Memory B cell (primary cell): ENCODE measurements at regions not wholly inside any gene's neighbourhood (a gene's known extent, or its start where the extent isn't known, plus 50 kb on each side); places are given as distances from the start of the nearest gene placed in this dataset.
A peak's percentile ranks its signal among the peaks of the same experiment; 100 is the strongest.

Experiments
- ATAC-seq: fragments of 150-1000 bp; cut with Tn5 transposase; 2 replicates; pipeline ENCODE4 v1.10.0; 2021; ENCODE audit warnings: low read depth, mild to moderate bottlenecking, moderate library complexity
- DNase-seq, 2 donors: peaks; one replicate each; pipeline ENCODE4 v3.0.0; 2022; ENCODE audit warnings: low spot score in 2 of 2
- H3K27ac Mint-ChIP-seq: one replicate; pipeline ENCODE4 v1.8.0; 2022; ENCODE audit warnings: mild to moderate bottlenecking, moderate library complexity, mixed read lengths
- H3K27me3 Mint-ChIP-seq: one replicate; pipeline ENCODE4 v1.8.0; 2022; ENCODE audit warnings: mixed read lengths
- H3K36me3 Mint-ChIP-seq: one replicate; pipeline ENCODE4 v1.8.0; 2022; ENCODE audit warnings: mild to moderate bottlenecking, mixed read lengths
- H3K4me1 Mint-ChIP-seq: one replicate; pipeline ENCODE4 v1.8.0; 2022; ENCODE audit warnings: mixed read lengths
- H3K4me3 Mint-ChIP-seq: one replicate; pipeline ENCODE4 v1.8.0; 2022; ENCODE audit warnings: mild to moderate bottlenecking, moderate library complexity, mixed read lengths
- H3K9me3 Mint-ChIP-seq: one replicate; pipeline ENCODE4 v1.8.0; 2022; ENCODE audit warnings: mixed read lengths

DNA sequence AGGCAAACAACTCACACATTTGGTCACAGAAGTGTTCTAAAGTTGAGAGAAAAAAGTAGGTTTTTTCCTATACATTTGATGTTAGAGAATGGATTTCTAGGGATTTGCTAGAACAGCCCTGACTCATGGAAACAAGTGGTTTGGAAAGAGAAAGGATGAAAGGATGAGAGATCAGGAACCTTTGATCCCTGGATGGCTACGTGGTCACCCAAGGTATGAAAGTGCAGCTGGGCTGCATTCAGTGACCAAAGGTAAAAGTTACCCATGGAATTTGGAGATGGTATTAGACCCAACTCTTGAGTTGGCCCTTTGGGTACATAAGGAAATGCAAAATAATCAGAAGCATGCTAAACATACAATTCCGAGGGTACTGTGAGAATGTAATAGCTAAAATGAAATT is 61.3 kb upstream of the SPIN1 start:
- H3K27ac Mint-ChIP-seq, result no peak overlapping the region
- no peak overlapping the region for H3K4me3 Mint-ChIP-seq
- no peak for DNase-seq
- H3K4me1 Mint-ChIP-seq, result peaks cover 4% of the 10 kb centered on the region
- H3K36me3 Mint-ChIP-seq, result no peaks in the 10 kb centered on the region
- peaks cover 6% of the 10 kb centered on the region for H3K9me3 Mint-ChIP-seq
- H3K27me3 Mint-ChIP-seq, result peaks cover 15% of the 10 kb centered on the region
- ATAC-seq, result no peak

DNA sequence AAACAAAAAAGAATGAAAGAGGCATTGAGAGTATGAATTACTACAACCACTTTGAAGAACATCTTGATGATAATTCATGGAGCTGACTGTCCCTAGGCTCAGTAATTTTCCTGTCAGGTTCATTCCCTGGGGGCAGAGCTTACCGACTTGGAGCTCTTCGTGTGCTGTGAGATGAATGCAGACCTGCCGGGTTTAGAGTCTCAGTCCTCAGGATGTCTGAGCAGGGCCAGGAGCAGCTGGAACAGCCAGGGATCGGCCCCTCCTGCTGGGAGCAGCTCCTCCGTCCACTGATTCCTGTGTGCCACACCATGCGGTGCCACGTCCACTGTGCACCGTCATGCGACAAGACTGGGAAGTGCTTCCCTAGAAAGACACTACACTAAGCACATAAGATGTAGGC is 62.2 kb upstream of the SPIN1 start:
- Mint-ChIP-seq H3K4me3 (no peak overlapping the region), H3K27ac (no peak overlapping the region), H3K4me1 (peaks cover 4% of the 10 kb centered on the region), H3K9me3 (peaks cover 6% of the 10 kb centered on the region), H3K27me3 (peaks cover 15% of the 10 kb centered on the region), H3K36me3 (no peaks in the 10 kb centered on the region)
- ATAC-seq, result no peak
- DNase-seq, result no peak

DNA sequence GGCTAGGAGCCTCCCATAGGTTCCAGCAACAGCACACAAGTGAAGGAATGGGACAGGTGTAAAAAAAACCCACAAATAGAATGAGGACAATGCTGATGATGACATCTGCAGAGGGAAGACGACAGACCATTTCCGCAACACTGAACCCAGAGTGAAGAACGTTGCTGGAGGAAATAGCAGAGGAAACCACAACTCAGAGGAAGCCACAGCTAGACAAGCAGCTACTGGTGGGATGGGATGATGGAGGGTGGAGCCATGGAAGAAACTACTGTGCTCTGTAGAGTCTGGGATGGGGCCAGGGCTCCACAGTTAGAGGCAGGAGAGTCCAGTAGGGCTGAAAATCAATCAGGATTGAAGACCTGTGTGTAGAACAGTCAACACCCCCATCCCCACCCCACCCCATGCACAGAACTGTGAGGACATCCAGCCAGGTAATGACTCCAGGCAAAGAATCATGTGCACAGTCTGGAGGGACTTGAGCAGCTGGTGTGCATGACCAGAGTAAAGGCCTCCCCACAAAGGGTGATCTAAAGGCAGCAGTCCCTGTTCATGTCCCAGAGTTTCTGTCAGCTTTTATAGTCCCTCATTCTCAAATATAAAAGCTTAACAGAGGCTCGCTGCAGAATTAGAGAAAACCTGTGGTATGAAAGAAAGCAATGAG is 65.2 kb upstream of the SPIN1 start:
- DNase-seq (no peak), ATAC-seq (peak; percentile 21)
- H3K4me1 Mint-ChIP-seq, result peaks cover 4% of the 10 kb centered on the region
- H3K36me3 Mint-ChIP-seq, result no peaks in the 10 kb centered on the region
- no peaks in the 10 kb centered on the region for H3K9me3 Mint-ChIP-seq
- no peak overlapping the region for H3K4me3 Mint-ChIP-seq
- no peak overlapping the region for H3K27ac Mint-ChIP-seq
- H3K27me3 Mint-ChIP-seq, result peaks cover 13% of the 10 kb centered on the region

DNA sequence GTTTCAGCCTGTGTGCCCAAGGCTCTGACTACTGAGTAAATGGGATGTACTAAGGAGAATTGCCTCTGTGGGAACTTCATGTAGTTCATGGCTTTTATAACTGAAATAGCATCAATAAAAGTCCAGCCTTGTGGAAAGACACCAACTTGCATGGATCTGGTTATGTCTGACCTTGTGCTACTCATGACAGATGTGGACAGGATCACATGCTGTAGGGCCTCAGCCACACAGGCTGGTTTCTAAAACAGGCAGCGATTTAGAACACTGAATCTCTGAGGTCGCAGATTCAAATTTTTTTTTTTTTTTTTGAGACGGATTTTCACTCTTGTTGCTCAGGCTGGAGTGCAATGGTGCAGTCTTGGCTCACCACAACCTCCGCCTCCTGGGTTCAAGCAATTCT is 66.5 kb upstream of the SPIN1 start:
- ATAC-seq, result no peak
- Mint-ChIP-seq H3K27ac (no peak overlapping the region), H3K4me1 (peaks cover 4% of the 10 kb centered on the region), H3K36me3 (no peaks in the 10 kb centered on the region), H3K27me3 (peaks cover 12% of the 10 kb centered on the region), H3K4me3 (no peak overlapping the region), H3K9me3 (no peaks in the 10 kb centered on the region)
- no peak for DNase-seq

GRCh38 chr9:88320748-88321415 is 67.4 kb upstream of the SPIN1 start:
- H3K4me3 Mint-ChIP-seq, result no peak overlapping the region
- H3K27me3 Mint-ChIP-seq, result peaks cover 10% of the 10 kb centered on the region
- no peak for ATAC-seq
- no peaks in the 10 kb centered on the region for H3K36me3 Mint-ChIP-seq
- H3K27ac Mint-ChIP-seq, result no peak overlapping the region
- peaks cover 4% of the 10 kb centered on the region for H3K4me1 Mint-ChIP-seq
- DNase-seq, result no peak
- H3K9me3 Mint-ChIP-seq, result no peaks in the 10 kb centered on the region

DNA sequence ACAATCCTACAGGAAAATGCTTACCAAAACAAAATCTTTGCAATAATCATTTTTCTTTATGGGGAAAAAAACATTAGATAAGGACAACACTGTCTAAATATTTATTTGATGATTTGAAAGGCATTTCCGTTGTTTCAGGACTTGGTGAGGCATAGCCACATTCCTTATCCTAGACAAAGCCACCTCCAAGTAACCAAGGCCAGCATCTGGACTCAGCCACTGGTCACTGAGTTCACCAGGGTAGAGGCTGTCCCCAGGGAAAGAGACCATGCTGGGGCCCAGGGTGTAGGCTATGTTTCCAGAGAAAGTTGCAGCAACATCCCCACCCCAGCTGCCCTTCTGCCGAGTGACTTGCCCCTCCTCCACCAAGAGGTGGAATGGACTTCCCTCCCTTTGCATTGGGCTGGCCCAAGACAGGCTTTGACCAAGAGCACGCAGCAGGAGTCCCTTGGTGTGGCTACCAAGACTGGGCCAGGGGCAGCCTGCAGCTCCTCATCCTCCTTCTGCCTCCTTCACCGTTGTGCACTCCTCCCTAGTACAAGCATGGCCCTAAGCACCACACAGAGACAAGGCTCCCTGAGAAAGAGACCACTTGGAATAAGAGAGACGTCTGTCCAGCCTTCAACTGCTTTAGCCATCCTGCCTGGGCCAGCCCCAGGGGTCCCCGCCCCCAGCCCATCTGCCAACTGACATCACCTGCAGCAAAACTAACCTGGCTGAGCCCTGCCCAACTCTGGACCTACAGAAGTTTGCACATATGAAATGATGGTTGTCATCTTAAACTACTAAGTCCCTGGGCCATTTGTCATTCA is 68.1 kb upstream of the SPIN1 start:
- DNase-seq, result no peak
- ATAC-seq, result no peak
- Mint-ChIP-seq H3K36me3 (no peaks in the 10 kb centered on the region), H3K4me1 (peaks cover 4% of the 10 kb centered on the region), H3K4me3 (no peak overlapping the region), H3K27ac (no peak overlapping the region), H3K9me3 (no peaks in the 10 kb centered on the region), H3K27me3 (peaks cover 8% of the 10 kb centered on the region)

DNA sequence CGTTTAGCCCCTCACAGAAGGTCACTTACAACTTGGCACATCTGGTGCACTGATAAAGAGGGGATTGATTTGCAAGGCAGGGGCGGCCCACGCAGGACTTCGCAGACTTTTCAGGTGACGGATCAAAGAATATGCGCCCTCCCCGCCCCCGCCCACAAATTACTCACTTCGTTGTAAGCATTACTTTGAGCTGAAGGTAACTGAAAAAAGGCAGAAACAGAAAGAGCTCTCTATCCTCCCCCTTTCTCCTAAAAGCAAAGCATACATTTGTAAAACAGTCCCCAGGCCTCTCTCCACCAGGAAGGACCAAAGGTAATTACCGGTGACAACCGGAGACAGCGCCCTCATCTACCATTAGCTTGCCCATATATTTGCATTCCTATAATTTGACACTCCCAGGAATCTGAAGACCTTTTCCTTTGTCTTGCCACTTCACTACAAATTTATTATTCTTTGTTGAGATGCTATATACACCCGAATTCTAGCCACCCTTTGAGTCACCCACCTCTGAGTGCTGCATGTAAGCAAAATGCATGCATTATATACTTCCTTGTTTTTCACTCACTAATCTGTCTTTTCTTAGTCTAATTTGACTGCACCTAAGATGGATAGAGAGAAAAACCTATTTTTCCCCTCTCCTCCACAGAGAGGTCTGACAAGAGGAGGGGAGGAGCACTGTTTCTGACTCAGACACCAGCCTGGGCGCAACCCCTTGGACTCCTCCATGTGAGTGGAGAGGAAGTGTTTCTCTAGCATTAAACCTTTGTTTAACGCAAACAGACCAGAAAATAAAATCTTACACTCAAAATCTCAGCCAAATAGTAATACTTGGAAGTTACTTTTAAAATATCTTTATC is 74.7 kb upstream of the SPIN1 start:
- no peak for DNase-seq
- Mint-ChIP-seq H3K36me3 (no peaks in the 10 kb centered on the region), H3K27me3 (peaks cover under 1% of the 10 kb centered on the region), H3K4me3 (no peak overlapping the region), H3K9me3 (no peaks in the 10 kb centered on the region), H3K4me1 (no peaks in the 10 kb centered on the region), H3K27ac (no peak overlapping the region)
- ATAC-seq, result no peak

GRCh38 chr9:88312517-88313103 is 75.6 kb upstream of the SPIN1 start:
- peaks cover 3% of the 10 kb centered on the region for H3K27me3 Mint-ChIP-seq
- no peak for ATAC-seq
- no peaks in the 10 kb centered on the region for H3K9me3 Mint-ChIP-seq

DNA sequence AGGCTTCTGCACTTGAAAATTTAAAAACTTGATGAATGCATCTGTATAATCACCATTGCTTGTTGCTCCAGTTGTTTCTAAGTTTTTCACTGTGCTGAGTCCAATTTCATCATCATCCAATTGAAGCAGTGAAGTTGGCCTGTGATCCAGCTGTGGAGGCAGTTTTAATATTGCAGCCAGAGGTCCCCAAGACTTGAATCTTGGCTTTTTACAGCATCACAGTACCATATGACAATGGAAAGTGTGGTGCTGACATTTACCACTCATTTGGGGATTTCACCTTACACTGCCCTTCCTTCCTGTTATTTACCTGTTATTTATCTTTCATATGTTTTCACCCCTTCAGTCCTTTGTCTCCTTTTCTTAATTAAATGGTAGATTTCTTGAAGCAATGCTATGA is 76.2 kb upstream of the SPIN1 start:
- Mint-ChIP-seq H3K4me1 (no peaks in the 10 kb centered on the region), H3K4me3 (no peak overlapping the region)
- no peak for ATAC-seq

More at GRCh38 chr9:88312517-88313103, 75.6 kb upstream of the SPIN1 start:
- Mint-ChIP-seq H3K36me3 (no peaks in the 10 kb centered on the region), H3K4me1 (no peaks in the 10 kb centered on the region), H3K27ac (no peak overlapping the region), H3K4me3 (no peak overlapping the region)
- no peak for DNase-seq

GRCh38 chr9:88310310-88310980 is 77.8 kb upstream of the SPIN1 start:
- H3K27me3 Mint-ChIP-seq, result peaks cover 8% of the 10 kb centered on the region
- H3K27ac Mint-ChIP-seq, result no peak overlapping the region
- no peak overlapping the region for H3K4me3 Mint-ChIP-seq
- H3K9me3 Mint-ChIP-seq, result no peaks in the 10 kb centered on the region
- DNase-seq (no peak), ATAC-seq (no peak)
- H3K4me1 Mint-ChIP-seq, result no peaks in the 10 kb centered on the region
- no peaks in the 10 kb centered on the region for H3K36me3 Mint-ChIP-seq

More for the DNA sequence above, 76.2 kb upstream of the SPIN1 start:
- no peak overlapping the region for H3K27ac Mint-ChIP-seq
- H3K9me3 Mint-ChIP-seq, result no peaks in the 10 kb centered on the region
- no peak for DNase-seq
- peaks cover 6% of the 10 kb centered on the region for H3K27me3 Mint-ChIP-seq
- H3K36me3 Mint-ChIP-seq, result no peaks in the 10 kb centered on the region

GRCh38 chr9:88308831-88309560 is 79.2 kb upstream of the SPIN1 start:
- H3K27ac Mint-ChIP-seq, result no peak overlapping the region
- H3K9me3 Mint-ChIP-seq, result no peaks in the 10 kb centered on the region
- ATAC-seq (no peak), DNase-seq (no peak)
- no peaks in the 10 kb centered on the region for H3K36me3 Mint-ChIP-seq
- H3K4me3 Mint-ChIP-seq, result no peak overlapping the region
- peaks cover 3% of the 10 kb centered on the region for H3K4me1 Mint-ChIP-seq
- H3K27me3 Mint-ChIP-seq, result peaks cover 13% of the 10 kb centered on the region

- Mint-ChIP-seq H3K4me1 (peaks cover 3% of the 10 kb centered on the region), H3K4me3 (no peak overlapping the region), H3K9me3 (no peaks in the 10 kb centered on the region), H3K27me3 (peaks cover 13% of the 10 kb centered on the region), H3K36me3 (no peaks in the 10 kb centered on the region), H3K27ac (no peak overlapping the region)
- DNase-seq (no peak), ATAC-seq (no peak)
Observed at GRCh38 chr9:88307136-88307535, 81.1 kb upstream of the SPIN1 start.
